SH-SY5Y (cell line): ENCODE measurements at regions not wholly inside any gene's neighbourhood (a gene's known extent, or its start where the extent isn't known, plus 50 kb on each side); places are given as distances from the start of the nearest gene placed in this dataset.

ENCODE experiments used
- GATA2 ChIP-seq: IDR thresholded peaks from 2 replicates; pipeline ENCODE4 v1.6.1; 2011; ENCODE audit warnings: mild to moderate bottlenecking, low read depth, low read length
- GATA3 ChIP-seq: IDR thresholded peaks from 2 replicates; pipeline ENCODE4 v1.6.1; 2011; ENCODE audit warnings: low read depth, mild to moderate bottlenecking, low read length, moderate library complexity

GRCh38 chr1:5660141-5660935 is 331.9 kb downstream of the NPHP4 start:
- TF ChIP-seq GATA3 (no peak), GATA2 (no peak)

GRCh38 chr1:5659606-5660005 is 332.6 kb downstream of the NPHP4 start:
- TF ChIP-seq GATA2 (no peak), GATA3 (no peak)

- TF ChIP-seq GATA3 = no peak
- no peak for TF ChIP-seq GATA2
Observed at GRCh38 chr1:5658340-5659316, 333.6 kb downstream of the NPHP4 start.

GRCh38 chr1:5651964-5652821 is 340.0 kb downstream of the NPHP4 start:
- TF ChIP-seq GATA2 (peak; percentile 72; the same call in 1 of the 2 replicates), GATA3 (no peak)

- TF ChIP-seq GATA2 (no peak), GATA3 (no peak)
Observed at GRCh38 chr1:5651473-5651872, 340.8 kb downstream of the NPHP4 start.

- no peak for TF ChIP-seq GATA2
- no peak for TF ChIP-seq GATA3
Observed at GRCh38 chr1:5651027-5651410, 341.2 kb downstream of the NPHP4 start.

GRCh38 chr1:5650283-5651026 is 341.8 kb downstream of the NPHP4 start:
- TF ChIP-seq GATA3 (no peak), GATA2 (no peak)

GRCh38 chr1:5649795-5650194 is 342.4 kb downstream of the NPHP4 start:
- TF ChIP-seq GATA3 (no peak), GATA2 (no peak)

- TF ChIP-seq GATA2 (no peak), GATA3 (no peak)
Observed at GRCh38 chr1:5649166-5649551, 343.1 kb downstream of the NPHP4 start.

GRCh38 chr1:5648410-5649165 is 343.6 kb downstream of the NPHP4 start:
- TF ChIP-seq GATA2 = peak; percentile 89
- TF ChIP-seq GATA3 = no peak

- TF ChIP-seq GATA2 = no peak
- TF ChIP-seq GATA3 = no peak
Observed at GRCh38 chr1:5647234-5647633, 345.0 kb downstream of the NPHP4 start.

GRCh38 chr1:5646486-5647149 is 345.6 kb downstream of the NPHP4 start:
- TF ChIP-seq GATA3 (no peak), GATA2 (no peak)
